GM12864 (cell line): ENCODE measurements at regions not wholly inside any gene's neighbourhood (a gene's known extent, or its start where the extent isn't known, plus 50 kb on each side); places are given as distances from the start of the nearest gene placed in this dataset.
"Not testable (repeated sequence)": the region's sequence is repeated elsewhere in the genome, so short reads cannot be mapped to it uniquely, and the experiment has no call there.

Source experiments
- DNase-seq: peaks from one replicate; pipeline ENCODE4 v3.0.0-alpha.2; 2011; ENCODE audit warnings: low read depth
- H3K4me3 ChIP-seq: 2 replicates; pipeline ENCODE4 v1.5.1; 2011; ENCODE audit warnings: mild to moderate bottlenecking, low read depth, low read length, control low read depth
- TF ChIP-seq, protein P1 (sequence below): IDR thresholded peaks from 2 replicates; pipeline ENCODE4 v1.5.1; 2011; ENCODE audit warnings: low read depth, mild to moderate bottlenecking, moderate library complexity, low read length, control low read depth, inconsistent platforms; ENCODE audit errors: missing control alignments

DNA sequence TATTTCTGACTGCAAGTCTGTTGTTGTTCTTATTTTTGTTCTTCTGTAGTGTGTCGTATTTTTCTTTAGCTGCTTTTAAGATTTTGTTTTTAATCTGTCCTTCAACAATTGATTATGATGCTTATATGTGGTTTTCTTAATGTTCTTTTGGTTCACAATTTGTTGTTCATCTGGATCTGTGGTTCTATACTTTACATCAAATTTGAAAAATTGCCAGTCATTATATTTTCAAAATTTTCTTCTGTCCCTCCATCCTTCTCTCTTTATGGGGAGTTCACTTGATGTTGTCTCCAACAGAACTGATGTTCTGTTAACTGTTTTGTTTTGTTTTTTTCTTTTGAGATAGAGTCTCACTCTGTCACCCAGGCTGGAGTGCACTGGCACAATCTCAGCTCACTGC, 378.5 kb upstream of the CD180 start:
- DNase-seq: no peak
- TF ChIP-seq, protein P1, sequence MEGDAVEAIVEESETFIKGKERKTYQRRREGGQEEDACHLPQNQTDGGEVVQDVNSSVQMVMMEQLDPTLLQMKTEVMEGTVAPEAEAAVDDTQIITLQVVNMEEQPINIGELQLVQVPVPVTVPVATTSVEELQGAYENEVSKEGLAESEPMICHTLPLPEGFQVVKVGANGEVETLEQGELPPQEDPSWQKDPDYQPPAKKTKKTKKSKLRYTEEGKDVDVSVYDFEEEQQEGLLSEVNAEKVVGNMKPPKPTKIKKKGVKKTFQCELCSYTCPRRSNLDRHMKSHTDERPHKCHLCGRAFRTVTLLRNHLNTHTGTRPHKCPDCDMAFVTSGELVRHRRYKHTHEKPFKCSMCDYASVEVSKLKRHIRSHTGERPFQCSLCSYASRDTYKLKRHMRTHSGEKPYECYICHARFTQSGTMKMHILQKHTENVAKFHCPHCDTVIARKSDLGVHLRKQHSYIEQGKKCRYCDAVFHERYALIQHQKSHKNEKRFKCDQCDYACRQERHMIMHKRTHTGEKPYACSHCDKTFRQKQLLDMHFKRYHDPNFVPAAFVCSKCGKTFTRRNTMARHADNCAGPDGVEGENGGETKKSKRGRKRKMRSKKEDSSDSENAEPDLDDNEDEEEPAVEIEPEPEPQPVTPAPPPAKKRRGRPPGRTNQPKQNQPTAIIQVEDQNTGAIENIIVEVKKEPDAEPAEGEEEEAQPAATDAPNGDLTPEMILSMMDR: no peak
- no peak overlapping the region for H3K4me3 ChIP-seq

DNA sequence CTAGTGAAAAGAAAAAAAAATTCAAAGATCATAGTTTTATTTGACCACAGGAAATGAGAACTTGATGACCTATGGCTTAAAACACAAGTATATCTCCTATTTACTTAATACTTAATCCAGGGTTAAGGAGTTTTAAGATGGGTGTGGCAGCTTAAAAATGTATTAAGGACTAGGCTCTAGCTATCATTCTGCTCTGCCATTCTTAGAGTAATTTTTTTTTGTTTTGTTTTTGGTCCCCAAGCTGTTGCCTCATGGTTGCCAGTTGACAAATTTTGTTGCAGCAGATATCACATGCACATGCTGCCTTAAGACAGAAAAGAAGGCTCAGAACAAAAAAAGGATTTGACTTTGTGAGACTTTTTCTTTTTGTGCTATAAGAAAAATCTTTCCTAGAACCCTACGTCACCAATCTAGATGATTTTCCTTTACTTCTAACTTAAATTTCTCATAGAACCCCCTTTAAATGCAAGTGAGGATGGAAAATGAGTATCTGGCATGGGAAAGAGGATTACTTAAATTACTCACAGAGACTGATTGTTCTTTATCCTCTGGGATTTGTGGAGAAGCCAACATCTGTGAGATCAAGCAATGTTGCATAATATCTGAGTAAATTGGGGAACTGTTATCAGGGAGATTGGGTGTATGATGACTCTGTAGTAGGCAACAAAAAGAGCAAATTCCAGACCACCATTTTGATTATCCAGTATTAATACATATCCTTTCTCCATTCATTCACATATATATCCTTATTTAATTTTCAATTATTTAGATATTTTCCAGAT, 364.7 kb upstream of the CD180 start:
- DNase-seq: no peak
- TF ChIP-seq, protein P1: no peak
- no peak overlapping the region for H3K4me3 ChIP-seq

DNA sequence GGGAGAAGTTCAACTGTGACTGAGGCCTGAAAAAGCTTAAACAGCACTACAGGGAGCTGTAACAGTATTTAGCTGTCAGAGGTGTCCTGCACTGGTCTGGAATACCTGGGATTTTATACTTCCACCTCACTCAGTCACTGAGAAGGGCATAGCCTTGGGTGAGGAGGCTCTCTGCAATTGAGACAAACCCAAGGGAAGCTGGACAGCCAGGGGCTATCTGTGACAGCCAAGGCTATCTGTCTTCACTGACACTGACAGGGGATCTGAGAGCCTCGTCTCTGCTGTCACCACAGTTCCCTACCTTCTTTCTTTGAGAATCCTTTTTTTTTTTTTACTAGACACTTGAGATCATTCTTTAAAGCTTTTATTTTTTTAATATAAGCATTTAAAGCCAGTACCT, 356.2 kb upstream of the CD180 start:
- TF ChIP-seq, protein P1: no peak
- no peak for DNase-seq
- H3K4me3 ChIP-seq: no peak overlapping the region

DNA sequence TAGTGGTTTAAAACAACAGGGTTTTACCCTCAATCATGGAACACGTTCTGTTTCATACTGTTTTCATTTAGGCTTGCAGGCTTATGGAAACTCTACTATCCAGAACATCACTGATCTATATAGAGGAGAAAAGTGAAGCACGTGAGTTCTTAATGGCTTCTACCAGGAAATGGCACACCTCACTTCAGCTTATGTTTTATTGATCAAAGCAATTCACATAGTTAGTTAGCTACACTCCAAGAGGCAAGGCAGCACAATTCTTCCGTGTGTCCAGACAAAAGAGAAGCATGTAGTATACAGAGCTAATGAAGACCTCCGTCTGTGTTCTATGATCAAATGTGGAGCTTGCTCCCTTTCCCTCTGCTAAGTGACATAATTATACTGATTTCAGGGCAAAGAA, 353.3 kb upstream of the CD180 start:
- TF ChIP-seq, protein P1: no peak
- no peak overlapping the region for H3K4me3 ChIP-seq
- no peak for DNase-seq

DNA sequence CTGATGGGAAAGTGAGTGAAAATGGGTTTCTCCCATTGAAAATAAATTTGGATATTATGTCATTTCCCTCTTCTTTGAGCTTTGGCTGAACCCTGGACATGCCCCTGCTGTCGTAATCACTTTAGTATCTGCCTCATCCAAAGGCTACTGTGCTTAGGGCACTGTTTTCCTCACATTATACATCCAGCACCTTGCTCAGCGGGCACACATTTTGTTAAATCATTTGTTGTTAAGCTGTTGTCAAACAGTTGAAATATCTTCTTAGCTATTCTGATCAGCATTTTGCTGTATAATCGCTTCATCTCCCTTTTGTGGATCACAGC, 352.7 kb upstream of the CD180 start:
- TF ChIP-seq, protein P1: no peak
- H3K4me3 ChIP-seq: no peak overlapping the region
- no peak for DNase-seq

DNA sequence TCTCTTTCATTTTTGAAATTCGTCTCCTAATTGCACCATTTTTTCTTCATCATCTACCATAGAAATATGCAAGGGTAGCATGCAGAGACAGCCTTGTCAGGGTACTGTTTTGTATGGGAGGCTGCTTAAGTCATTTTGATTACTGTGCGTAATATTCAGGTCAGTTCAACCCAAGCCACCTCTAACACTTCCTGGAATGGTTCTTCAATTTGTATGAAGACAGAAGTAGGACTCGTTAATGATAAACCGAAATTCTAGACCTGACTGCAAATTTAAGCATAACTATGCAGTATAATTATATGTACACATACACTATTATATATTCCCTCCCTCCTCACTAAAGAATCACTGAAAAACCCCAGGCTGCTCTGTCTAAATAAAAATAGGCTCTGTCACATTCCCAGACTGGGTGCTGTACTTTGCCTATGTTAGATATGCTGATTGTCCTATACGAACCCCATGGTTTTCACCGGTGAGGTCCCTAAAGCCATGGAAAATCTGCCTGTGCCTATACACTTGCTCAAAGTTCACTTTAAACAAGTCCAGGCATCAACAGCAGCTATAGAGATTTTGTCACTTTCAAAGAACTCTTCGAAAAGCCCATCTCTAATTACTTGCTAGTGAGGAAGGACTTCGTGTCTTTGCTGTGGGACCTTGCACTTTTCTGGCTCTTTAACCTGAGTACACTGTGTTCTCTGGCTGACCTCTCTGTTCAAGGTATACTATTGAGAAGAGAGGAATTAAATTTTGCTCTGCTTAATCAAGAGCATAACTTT, 352.1 kb upstream of the CD180 start:
- no peak for DNase-seq
- TF ChIP-seq, protein P1: no peak
- no peak overlapping the region for H3K4me3 ChIP-seq

DNA sequence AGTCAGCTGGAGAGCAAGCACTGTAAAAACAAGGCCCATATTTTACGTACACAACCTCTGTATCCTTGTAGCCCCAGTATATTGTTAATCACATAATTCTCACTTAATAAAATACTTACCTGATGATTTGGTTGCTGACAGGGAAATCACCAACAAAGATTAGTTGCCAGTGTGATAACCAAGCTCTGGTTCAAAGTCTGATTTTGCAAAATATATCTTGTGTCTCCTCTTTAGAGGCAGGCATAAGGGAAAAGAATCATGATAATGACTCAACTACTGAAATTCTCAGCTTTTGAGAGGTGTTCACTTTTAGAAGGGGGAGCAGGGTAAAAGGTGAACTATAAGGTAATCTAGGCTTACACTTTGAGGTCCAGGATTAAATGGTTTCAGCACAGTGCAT, 351.1 kb upstream of the CD180 start:
- H3K4me3 ChIP-seq: no peak overlapping the region
- TF ChIP-seq, protein P1: no peak
- DNase-seq: no peak

DNA sequence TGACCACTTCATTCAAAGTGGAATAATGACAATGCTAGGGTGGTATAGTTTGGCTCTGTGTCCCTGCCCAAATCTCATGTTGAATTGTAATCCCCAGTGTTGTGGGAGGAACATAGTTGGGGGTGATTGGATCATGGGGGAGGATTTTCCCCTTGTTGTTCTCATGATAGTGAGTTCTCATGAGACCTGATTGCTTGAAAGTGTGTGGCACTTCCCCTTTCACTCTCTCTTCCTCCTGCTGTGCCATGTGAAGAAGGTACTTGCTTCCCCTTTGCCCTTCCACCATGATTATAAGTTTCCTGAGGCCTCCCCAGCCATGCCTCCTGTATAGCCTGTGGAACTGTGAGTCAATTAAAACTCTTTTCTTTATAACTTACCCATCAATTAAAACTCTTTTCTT, 348.3 kb upstream of the CD180 start:
- H3K4me3 ChIP-seq: not testable (repeated sequence)
- DNase-seq: peak; percentile 5
